Suppressor macrophage treated with lipopolysaccharide for 4 hours (primary cell): ENCODE measurements at regions not wholly inside any gene's neighbourhood (a gene's known extent, or its start where the extent isn't known, plus 50 kb on each side); places are given as distances from the start of the nearest gene placed in this dataset.

Experiments
- DNase-seq: peaks from one replicate; pipeline ENCODE4 v3.0.0-alpha.2; 2020

- DNase-seq = no peak
These were observed 180.9 kb upstream of the SFSWAP start for GRCh38 chr12:131530041-131530332.

- no peak for DNase-seq
These were observed 180.5 kb upstream of the SFSWAP start for GRCh38 chr12:131530422-131530821.

GRCh38 chr12:131533139-131533538 lies 177.8 kb upstream of the SFSWAP start:
- no peak for DNase-seq

GRCh38 chr12:131535779-131536178 lies 175.1 kb upstream of the SFSWAP start:
- no peak for DNase-seq

- no peak for DNase-seq
These were observed 174.6 kb upstream of the SFSWAP start for GRCh38 chr12:131536337-131536736.

- DNase-seq = no peak
These were observed 174.1 kb upstream of the SFSWAP start for GRCh38 chr12:131536766-131537165.

- DNase-seq = no peak
These were observed 173.5 kb upstream of the SFSWAP start for GRCh38 chr12:131537267-131537958.

- DNase-seq = no peak
These were observed 171.5 kb upstream of the SFSWAP start for GRCh38 chr12:131539381-131539780.

GRCh38 chr12:131540138-131540623 lies 170.7 kb upstream of the SFSWAP start:
- DNase-seq = no peak

- peak; percentile 15 for DNase-seq
These were observed 169.4 kb upstream of the SFSWAP start for GRCh38 chr12:131541512-131541911.

- DNase-seq = no peak
These were observed 168.5 kb upstream of the SFSWAP start for GRCh38 chr12:131542351-131542750.

GRCh38 chr12:131543040-131543439 lies 167.8 kb upstream of the SFSWAP start:
- no peak for DNase-seq

- no peak for DNase-seq
These were observed 163.3 kb upstream of the SFSWAP start for GRCh38 chr12:131547555-131547954.

- DNase-seq = no peak
These were observed 160.8 kb upstream of the SFSWAP start for GRCh38 chr12:131550121-131550520.

- no peak for DNase-seq
These were observed 159.0 kb upstream of the SFSWAP start for GRCh38 chr12:131551675-131552491.

GRCh38 chr12:131552492-131552863 lies 158.4 kb upstream of the SFSWAP start:
- DNase-seq = no peak

- DNase-seq = no peak
These were observed 157.7 kb upstream of the SFSWAP start for GRCh38 chr12:131553096-131553777.

- no peak for DNase-seq
These were observed 155.6 kb upstream of the SFSWAP start for GRCh38 chr12:131555197-131555846.

- DNase-seq = no peak
These were observed 155.0 kb upstream of the SFSWAP start for GRCh38 chr12:131555866-131556265.

- no peak for DNase-seq
These were observed 153.7 kb upstream of the SFSWAP start for GRCh38 chr12:131557078-131557709.

- DNase-seq = no peak
These were observed 151.1 kb upstream of the SFSWAP start for GRCh38 chr12:131559517-131560516.

- no peak for DNase-seq
These were observed 149.8 kb upstream of the SFSWAP start for GRCh38 chr12:131561051-131561450.
